GM23338 (cell line): ENCODE measurements at regions not wholly inside any gene's neighbourhood (a gene's known extent, or its start where the extent isn't known, plus 50 kb on each side); places are given as distances from the start of the nearest gene placed in this dataset.

Source experiments
- CREB1 ChIP-seq: fragments of 250-450 bp; sonication (Bioruptor Pico); IDR thresholded peaks from 2 replicates; pipeline ENCODE4 v1.5.0; 2020; ENCODE audit warnings: low read depth, mild to moderate bottlenecking, moderate library complexity
- EZH2 ChIP-seq: fragments of 200-600 bp; sonication (generic); IDR thresholded peaks from one replicate; pipeline ENCODE4 v1.8.0; 2017; ENCODE audit warnings: antibody characterized with exemption, mild to moderate bottlenecking, low read depth; ENCODE audit not compliant: unreplicated experiment
- EZH2phosphoT487 ChIP-seq: fragments of 200-600 bp; sonication (generic); IDR thresholded peaks from one replicate; pipeline ENCODE4 v1.8.1; 2018; ENCODE audit warnings: antibody characterized with exemption; ENCODE audit not compliant: unreplicated experiment
- JUNB ChIP-seq: IDR thresholded peaks from one replicate; pipeline ENCODE4 v1.6.1; 2016; ENCODE audit warnings: antibody characterized with exemption; ENCODE audit not compliant: unreplicated experiment
- NANOG ChIP-seq: IDR thresholded peaks from 2 replicates; pipeline ENCODE4 v1.6.1; 2016; ENCODE audit warnings: antibody characterized with exemption, borderline replicate concordance
- POLR2AphosphoS5 ChIP-seq: IDR thresholded peaks from 2 replicates; pipeline ENCODE4 v1.6.1; 2016; ENCODE audit warnings: antibody characterized with exemption, low read depth
- STAT1 ChIP-seq: IDR thresholded peaks from one replicate; pipeline ENCODE4 v1.6.1; 2016; ENCODE audit warnings: antibody characterized with exemption; ENCODE audit not compliant: unreplicated experiment
- ZNF114 ChIP-seq: fragments of 250-450 bp; sonication (Bioruptor Pico); IDR thresholded peaks from 2 replicates; pipeline ENCODE4 v1.5.0; 2020; ENCODE audit warnings: mild to moderate bottlenecking, moderate library complexity
- ZNF331 ChIP-seq: fragments of 250-450 bp; sonication (Bioruptor Pico); IDR thresholded peaks from 2 replicates; pipeline ENCODE4 v1.5.0; 2020; ENCODE audit warnings: low read depth, mild to moderate bottlenecking, moderate library complexity
- TF ChIP-seq, protein P1 (sequence below), 2 experiments: fragments of 200-600 bp in 1 of 2; sonication (generic) in 1 of 2; conservative IDR thresholded peaks; 2 replicates each; pipeline versions ENCODE4 v1.5.1 to v1.6.1; 2016 to 2017; ENCODE audit warnings: antibody characterized with exemption in 2 of 2, low read depth in 2 of 2, mild to moderate bottlenecking in 2 of 2, moderate library complexity in 1 of 2
- TF ChIP-seq, protein P2 (sequence below): IDR thresholded peaks from one replicate; pipeline ENCODE4 v1.6.1; 2018; ENCODE audit warnings: antibody characterized with exemption; ENCODE audit not compliant: unreplicated experiment
- TF ChIP-seq, protein P3 (sequence below): IDR thresholded peaks from 2 replicates; pipeline ENCODE4 v1.6.1; 2016; ENCODE audit warnings: antibody characterized with exemption
- TF ChIP-seq, protein P4 (sequence below): fragments of 250-450 bp; sonication (Bioruptor Pico); IDR thresholded peaks from 2 replicates; pipeline ENCODE4 v1.5.0; 2020; ENCODE audit warnings: mild to moderate bottlenecking, moderate library complexity

DNA sequence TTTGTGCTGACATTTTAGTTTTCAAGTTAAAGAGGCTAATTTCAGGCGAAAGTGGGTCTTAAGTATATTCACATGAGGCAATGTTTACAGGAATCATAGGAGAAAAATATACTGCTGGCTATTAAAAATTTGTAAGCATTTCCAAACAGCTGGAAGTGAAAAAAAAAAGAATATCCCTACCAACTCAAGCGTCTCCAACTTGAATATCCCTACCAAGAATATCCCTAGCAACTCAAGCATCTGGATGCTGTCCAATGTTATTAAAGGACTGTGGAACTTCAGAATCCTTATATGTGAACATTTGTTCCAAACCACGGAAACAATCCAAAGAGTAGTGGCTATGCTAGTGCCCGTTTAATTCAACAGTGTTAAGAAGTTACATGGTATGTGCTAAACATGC is 1303.0 kb downstream of the GATA3 start:
- TF ChIP-seq EZH2phosphoT487 (no peak), POLR2AphosphoS5 (no peak), EZH2 (no peak), ZNF331 (CRISPR knock-in tag) (no peak), JUNB (no peak), CREB1 (CRISPR knock-in tag) (no peak), STAT1 (no peak), NANOG (no peak), ZNF114 (CRISPR knock-in tag) (no peak)
- TF ChIP-seq, protein P1, sequence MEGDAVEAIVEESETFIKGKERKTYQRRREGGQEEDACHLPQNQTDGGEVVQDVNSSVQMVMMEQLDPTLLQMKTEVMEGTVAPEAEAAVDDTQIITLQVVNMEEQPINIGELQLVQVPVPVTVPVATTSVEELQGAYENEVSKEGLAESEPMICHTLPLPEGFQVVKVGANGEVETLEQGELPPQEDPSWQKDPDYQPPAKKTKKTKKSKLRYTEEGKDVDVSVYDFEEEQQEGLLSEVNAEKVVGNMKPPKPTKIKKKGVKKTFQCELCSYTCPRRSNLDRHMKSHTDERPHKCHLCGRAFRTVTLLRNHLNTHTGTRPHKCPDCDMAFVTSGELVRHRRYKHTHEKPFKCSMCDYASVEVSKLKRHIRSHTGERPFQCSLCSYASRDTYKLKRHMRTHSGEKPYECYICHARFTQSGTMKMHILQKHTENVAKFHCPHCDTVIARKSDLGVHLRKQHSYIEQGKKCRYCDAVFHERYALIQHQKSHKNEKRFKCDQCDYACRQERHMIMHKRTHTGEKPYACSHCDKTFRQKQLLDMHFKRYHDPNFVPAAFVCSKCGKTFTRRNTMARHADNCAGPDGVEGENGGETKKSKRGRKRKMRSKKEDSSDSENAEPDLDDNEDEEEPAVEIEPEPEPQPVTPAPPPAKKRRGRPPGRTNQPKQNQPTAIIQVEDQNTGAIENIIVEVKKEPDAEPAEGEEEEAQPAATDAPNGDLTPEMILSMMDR (conservative IDR thresholded peaks at IDR 0.05; ENCODE audit: low read depth in 2 of 2), result no peak
- TF ChIP-seq, protein P2, sequence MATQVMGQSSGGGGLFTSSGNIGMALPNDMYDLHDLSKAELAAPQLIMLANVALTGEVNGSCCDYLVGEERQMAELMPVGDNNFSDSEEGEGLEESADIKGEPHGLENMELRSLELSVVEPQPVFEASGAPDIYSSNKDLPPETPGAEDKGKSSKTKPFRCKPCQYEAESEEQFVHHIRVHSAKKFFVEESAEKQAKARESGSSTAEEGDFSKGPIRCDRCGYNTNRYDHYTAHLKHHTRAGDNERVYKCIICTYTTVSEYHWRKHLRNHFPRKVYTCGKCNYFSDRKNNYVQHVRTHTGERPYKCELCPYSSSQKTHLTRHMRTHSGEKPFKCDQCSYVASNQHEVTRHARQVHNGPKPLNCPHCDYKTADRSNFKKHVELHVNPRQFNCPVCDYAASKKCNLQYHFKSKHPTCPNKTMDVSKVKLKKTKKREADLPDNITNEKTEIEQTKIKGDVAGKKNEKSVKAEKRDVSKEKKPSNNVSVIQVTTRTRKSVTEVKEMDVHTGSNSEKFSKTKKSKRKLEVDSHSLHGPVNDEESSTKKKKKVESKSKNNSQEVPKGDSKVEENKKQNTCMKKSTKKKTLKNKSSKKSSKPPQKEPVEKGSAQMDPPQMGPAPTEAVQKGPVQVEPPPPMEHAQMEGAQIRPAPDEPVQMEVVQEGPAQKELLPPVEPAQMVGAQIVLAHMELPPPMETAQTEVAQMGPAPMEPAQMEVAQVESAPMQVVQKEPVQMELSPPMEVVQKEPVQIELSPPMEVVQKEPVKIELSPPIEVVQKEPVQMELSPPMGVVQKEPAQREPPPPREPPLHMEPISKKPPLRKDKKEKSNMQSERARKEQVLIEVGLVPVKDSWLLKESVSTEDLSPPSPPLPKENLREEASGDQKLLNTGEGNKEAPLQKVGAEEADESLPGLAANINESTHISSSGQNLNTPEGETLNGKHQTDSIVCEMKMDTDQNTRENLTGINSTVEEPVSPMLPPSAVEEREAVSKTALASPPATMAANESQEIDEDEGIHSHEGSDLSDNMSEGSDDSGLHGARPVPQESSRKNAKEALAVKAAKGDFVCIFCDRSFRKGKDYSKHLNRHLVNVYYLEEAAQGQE, result no peak
- TF ChIP-seq, protein P3, sequence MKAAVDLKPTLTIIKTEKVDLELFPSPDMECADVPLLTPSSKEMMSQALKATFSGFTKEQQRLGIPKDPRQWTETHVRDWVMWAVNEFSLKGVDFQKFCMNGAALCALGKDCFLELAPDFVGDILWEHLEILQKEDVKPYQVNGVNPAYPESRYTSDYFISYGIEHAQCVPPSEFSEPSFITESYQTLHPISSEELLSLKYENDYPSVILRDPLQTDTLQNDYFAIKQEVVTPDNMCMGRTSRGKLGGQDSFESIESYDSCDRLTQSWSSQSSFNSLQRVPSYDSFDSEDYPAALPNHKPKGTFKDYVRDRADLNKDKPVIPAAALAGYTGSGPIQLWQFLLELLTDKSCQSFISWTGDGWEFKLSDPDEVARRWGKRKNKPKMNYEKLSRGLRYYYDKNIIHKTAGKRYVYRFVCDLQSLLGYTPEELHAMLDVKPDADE, result no peak
- TF ChIP-seq, protein P4, sequence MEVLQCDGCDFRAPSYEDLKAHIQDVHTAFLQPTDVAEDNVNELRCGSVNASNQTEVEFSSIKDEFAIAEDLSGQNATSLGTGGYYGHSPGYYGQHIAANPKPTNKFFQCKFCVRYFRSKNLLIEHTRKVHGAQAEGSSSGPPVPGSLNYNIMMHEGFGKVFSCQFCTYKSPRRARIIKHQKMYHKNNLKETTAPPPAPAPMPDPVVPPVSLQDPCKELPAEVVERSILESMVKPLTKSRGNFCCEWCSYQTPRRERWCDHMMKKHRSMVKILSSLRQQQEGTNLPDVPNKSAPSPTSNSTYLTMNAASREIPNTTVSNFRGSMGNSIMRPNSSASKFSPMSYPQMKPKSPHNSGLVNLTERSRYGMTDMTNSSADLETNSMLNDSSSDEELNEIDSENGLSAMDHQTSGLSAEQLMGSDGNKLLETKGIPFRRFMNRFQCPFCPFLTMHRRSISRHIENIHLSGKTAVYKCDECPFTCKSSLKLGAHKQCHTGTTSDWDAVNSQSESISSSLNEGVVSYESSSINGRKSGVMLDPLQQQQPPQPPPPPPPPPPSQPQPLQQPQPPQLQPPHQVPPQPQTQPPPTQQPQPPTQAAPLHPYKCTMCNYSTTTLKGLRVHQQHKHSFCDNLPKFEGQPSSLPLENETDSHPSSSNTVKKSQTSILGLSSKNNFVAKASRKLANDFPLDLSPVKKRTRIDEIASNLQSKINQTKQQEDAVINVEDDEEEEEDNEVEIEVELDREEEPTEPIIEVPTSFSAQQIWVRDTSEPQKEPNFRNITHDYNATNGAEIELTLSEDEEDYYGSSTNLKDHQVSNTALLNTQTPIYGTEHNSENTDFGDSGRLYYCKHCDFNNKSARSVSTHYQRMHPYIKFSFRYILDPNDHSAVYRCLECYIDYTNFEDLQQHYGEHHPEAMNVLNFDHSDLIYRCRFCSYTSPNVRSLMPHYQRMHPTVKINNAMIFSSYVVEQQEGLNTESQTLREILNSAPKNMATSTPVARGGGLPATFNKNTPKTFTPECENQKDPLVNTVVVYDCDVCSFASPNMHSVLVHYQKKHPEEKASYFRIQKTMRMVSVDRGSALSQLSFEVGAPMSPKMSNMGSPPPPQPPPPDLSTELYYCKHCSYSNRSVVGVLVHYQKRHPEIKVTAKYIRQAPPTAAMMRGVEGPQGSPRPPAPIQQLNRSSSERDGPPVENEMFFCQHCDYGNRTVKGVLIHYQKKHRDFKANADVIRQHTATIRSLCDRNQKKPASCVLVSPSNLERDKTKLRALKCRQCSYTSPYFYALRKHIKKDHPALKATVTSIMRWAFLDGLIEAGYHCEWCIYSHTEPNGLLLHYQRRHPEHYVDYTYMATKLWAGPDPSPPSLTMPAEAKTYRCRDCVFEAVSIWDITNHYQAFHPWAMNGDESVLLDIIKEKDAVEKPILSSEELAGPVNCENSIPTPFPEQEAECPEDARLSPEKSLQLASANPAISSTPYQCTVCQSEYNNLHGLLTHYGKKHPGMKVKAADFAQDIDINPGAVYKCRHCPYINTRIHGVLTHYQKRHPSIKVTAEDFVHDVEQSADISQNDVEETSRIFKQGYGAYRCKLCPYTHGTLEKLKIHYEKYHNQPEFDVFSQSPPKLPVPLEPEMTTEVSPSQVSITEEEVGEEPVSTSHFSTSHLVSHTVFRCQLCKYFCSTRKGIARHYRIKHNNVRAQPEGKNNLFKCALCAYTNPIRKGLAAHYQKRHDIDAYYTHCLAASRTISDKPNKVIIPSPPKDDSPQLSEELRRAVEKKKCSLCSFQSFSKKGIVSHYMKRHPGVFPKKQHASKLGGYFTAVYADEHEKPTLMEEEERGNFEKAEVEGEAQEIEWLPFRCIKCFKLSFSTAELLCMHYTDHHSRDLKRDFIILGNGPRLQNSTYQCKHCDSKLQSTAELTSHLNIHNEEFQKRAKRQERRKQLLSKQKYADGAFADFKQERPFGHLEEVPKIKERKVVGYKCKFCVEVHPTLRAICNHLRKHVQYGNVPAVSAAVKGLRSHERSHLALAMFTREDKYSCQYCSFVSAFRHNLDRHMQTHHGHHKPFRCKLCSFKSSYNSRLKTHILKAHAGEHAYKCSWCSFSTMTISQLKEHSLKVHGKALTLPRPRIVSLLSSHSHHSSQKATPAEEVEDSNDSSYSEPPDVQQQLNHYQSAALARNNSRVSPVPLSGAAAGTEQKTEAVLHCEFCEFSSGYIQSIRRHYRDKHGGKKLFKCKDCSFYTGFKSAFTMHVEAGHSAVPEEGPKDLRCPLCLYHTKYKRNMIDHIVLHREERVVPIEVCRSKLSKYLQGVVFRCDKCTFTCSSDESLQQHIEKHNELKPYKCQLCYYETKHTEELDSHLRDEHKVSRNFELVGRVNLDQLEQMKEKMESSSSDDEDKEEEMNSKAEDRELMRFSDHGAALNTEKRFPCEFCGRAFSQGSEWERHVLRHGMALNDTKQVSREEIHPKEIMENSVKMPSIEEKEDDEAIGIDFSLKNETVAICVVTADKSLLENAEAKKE, result no peak
